CD14-positive monocyte (primary cell): ENCODE measurements at regions not wholly inside any gene's neighbourhood (a gene's known extent, or its start where the extent isn't known, plus 50 kb on each side); places are given as distances from the start of the nearest gene placed in this dataset.

Experiments used
- DNase-seq, 3 donors: peaks; one replicate each; pipeline ENCODE4 v3.0.0-alpha.2; 2011 to 2022
- H2AFZ ChIP-seq: 2 replicates; pipeline ENCODE4 v1.6.0; 2012; ENCODE audit warnings: mild to moderate bottlenecking, low read depth, low read length, inconsistent platforms; ENCODE audit not compliant: insufficient read depth, poor library complexity, severe bottlenecking
- H3K27ac ChIP-seq, 2 donors: 1 replicate in 1 of 2; 2 replicates in 1 of 2; pipeline ENCODE4 v1.5.1; 2012 to 2013; ENCODE audit warnings: low read length in 2 of 2, control low read depth in 1 of 2, inconsistent platforms in 1 of 2, low read depth in 1 of 2, mild to moderate bottlenecking in 1 of 2
- H3K27me3 ChIP-seq, 2 donors: one replicate each; pipeline versions ENCODE4 v1.6.0 to v1.6.1; 2011 to 2013; ENCODE audit warnings: low read length in 2 of 2; ENCODE audit not compliant: control insufficient read depth in 2 of 2, insufficient read depth in 2 of 2
- H3K36me3 ChIP-seq, 2 donors: replicated peaks in 1 of 2; 1 replicate in 1 of 2; 2 replicates in 1 of 2; pipeline versions ENCODE4 v1.5.1 to v1.6.1; 2012 to 2013; ENCODE audit warnings: low read length in 2 of 2, control low read depth in 1 of 2, inconsistent platforms in 1 of 2, mild to moderate bottlenecking in 1 of 2; ENCODE audit not compliant: insufficient read depth in 2 of 2, control insufficient read depth in 1 of 2
- H3K4me1 ChIP-seq, 2 donors: 1 replicate in 1 of 2; 2 replicates in 1 of 2; pipeline versions ENCODE4 v1.5.1 to v1.6.1; 2012 to 2013; ENCODE audit warnings: low read length in 2 of 2, control low read depth in 1 of 2, inconsistent platforms in 1 of 2, mild to moderate bottlenecking in 1 of 2, moderate library complexity in 1 of 2; ENCODE audit not compliant: insufficient read depth in 2 of 2, control insufficient read depth in 1 of 2
- H3K4me2 ChIP-seq: replicated peaks from 2 replicates; pipeline ENCODE3; 2012; ENCODE audit warnings: low read length, moderate library complexity, mild to moderate bottlenecking; ENCODE audit not compliant: poor library complexity, severe bottlenecking; ENCODE audit errors: extremely low read depth
- H3K4me3 ChIP-seq, 3 experiments: fragments of 200-600 bp in 1 of 3; sonication (generic) in 1 of 3; replicated peaks in 1 of 3; 1 replicate in 2 of 3; 2 replicates in 1 of 3; pipeline ENCODE4 v1.5.1; 2011 to 2013; ENCODE audit warnings: low read length in 3 of 3, mild to moderate bottlenecking in 3 of 3, control low read depth in 2 of 3, low read depth in 2 of 3, inconsistent platforms in 1 of 3, moderate library complexity in 1 of 3
- H3K79me2 ChIP-seq: 2 replicates; pipeline ENCODE4 v1.6.0; 2012; ENCODE audit warnings: mild to moderate bottlenecking, control low read depth, inconsistent platforms, low read length, moderate library complexity; ENCODE audit not compliant: insufficient read depth
- H3K9ac ChIP-seq: 2 replicates; pipeline ENCODE4 v1.6.0; 2017; ENCODE audit warnings: low read length, mild to moderate bottlenecking; ENCODE audit not compliant: insufficient read depth, poor library complexity, severe bottlenecking
- H3K9me3 ChIP-seq, 2 donors: replicated peaks in 1 of 2; 1 replicate in 1 of 2; 2 replicates in 1 of 2; pipeline versions ENCODE4 v1.5.1 to v1.6.1; 2012 to 2013; ENCODE audit warnings: low read length in 2 of 2, control low read depth in 1 of 2; ENCODE audit not compliant: control insufficient read depth in 1 of 2, insufficient read depth in 1 of 2
- H4K20me1 ChIP-seq: 2 replicates; pipeline ENCODE4 v1.6.0; 2012; ENCODE audit warnings: mild to moderate bottlenecking, low read length, control low read depth, moderate library complexity; ENCODE audit not compliant: insufficient read depth
- H3K27ac Mint-ChIP-seq, 7 donors: one replicate each; pipeline ENCODE4 v1.8.0; 2020; ENCODE audit warnings: mild to moderate bottlenecking in 7 of 7, mixed read lengths in 7 of 7, moderate library complexity in 6 of 7, inconsistent platforms in 2 of 7
- H3K27me3 Mint-ChIP-seq, 3 donors: one replicate each; pipeline ENCODE4 v1.8.0; 2021 to 2022; ENCODE audit warnings: low read depth in 3 of 3, mild to moderate bottlenecking in 3 of 3, mixed read lengths in 3 of 3, moderate library complexity in 3 of 3, inconsistent platforms in 1 of 3
- H3K36me3 Mint-ChIP-seq, 2 donors: one replicate each; pipeline ENCODE4 v1.8.0; 2020; ENCODE audit warnings: mixed read lengths in 2 of 2, inconsistent platforms in 1 of 2, mild to moderate bottlenecking in 1 of 2
- H3K4me1 Mint-ChIP-seq: one replicate; pipeline ENCODE4 v1.8.0; 2020; ENCODE audit warnings: mild to moderate bottlenecking, mixed read lengths
- H3K4me3 Mint-ChIP-seq, 2 donors: one replicate each; pipeline ENCODE4 v1.8.0; 2020; ENCODE audit warnings: mild to moderate bottlenecking in 2 of 2, mixed read lengths in 2 of 2, moderate library complexity in 1 of 2
- H3K9me3 Mint-ChIP-seq, 7 donors: one replicate each; pipeline ENCODE4 v1.8.0; 2020 to 2022; ENCODE audit warnings: mixed read lengths in 7 of 7, mild to moderate bottlenecking in 6 of 7, moderate library complexity in 6 of 7, inconsistent platforms in 2 of 7
- WGBS: methylation state at CpG from one replicate; pipeline ENCODE4 v1.1.5; 2013; ENCODE audit warnings: missing lambda C conversion rate; ENCODE audit not compliant: insufficient coverage; 5-methylcytosine and 5-hydroxymethylcytosine counted together
- intact Hi-C, 2 donors: fragments of 100-400 bp; cut with micrococcal nuclease; formaldehyde crosslinking; loops; one replicate each; pipeline versions ENCODE4 v1.15.0 to v1.15.1; 2023
- TF ChIP-seq, protein P1 (sequence below): fragments of 200-600 bp; IDR thresholded peaks from one replicate; pipeline ENCODE4 v1.8.0; 2022; ENCODE audit warnings: antibody characterized with exemption, mild to moderate bottlenecking

DNA sequence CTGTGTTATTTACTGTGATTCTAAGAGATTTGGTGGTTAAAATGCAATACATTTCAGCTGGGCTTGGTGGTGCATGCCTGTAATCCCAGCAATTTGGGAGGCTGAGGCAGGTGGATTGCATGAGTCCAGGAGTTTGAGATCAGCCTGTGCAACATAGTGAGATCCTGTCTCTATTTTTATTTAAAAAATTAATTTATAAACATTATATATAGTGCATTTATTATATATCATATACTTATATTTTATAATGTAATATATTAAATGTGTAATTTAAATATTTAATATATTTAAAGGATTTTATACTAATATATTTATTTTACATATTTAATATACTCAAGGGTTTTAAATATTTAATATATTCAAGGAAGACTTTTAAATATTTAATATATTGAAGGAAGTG lies 402.8 kb upstream of the PCDH15 start:
- Histone ChIP-seq H3K4me3 (no peak overlapping the region), H3K27me3 (no peaks in the 10 kb centered on the region), H3K9me3 (peaks cover 5 to 8% of the 10 kb centered on the region in 2 donors), H2AFZ (no peak overlapping the region), H3K79me2 (no peaks in the 10 kb centered on the region), H3K36me3 (no peaks in the 10 kb centered on the region), H4K20me1 (no peaks in the 10 kb centered on the region), H3K27ac (no peak overlapping the region), H3K4me1 (no peaks in the 10 kb centered on the region), H3K4me2 (no peak overlapping the region), H3K9ac (no peak overlapping the region)
- no peaks in the 10 kb centered on the region for H3K36me3 Mint-ChIP-seq
- intact Hi-C loops: no loop called here
- TF ChIP-seq, protein P1, sequence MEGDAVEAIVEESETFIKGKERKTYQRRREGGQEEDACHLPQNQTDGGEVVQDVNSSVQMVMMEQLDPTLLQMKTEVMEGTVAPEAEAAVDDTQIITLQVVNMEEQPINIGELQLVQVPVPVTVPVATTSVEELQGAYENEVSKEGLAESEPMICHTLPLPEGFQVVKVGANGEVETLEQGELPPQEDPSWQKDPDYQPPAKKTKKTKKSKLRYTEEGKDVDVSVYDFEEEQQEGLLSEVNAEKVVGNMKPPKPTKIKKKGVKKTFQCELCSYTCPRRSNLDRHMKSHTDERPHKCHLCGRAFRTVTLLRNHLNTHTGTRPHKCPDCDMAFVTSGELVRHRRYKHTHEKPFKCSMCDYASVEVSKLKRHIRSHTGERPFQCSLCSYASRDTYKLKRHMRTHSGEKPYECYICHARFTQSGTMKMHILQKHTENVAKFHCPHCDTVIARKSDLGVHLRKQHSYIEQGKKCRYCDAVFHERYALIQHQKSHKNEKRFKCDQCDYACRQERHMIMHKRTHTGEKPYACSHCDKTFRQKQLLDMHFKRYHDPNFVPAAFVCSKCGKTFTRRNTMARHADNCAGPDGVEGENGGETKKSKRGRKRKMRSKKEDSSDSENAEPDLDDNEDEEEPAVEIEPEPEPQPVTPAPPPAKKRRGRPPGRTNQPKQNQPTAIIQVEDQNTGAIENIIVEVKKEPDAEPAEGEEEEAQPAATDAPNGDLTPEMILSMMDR: no peak
- peaks cover 0 to 3% (median 0%) of the 10 kb centered on the region in 3 donors for H3K27me3 Mint-ChIP-seq
- H3K9me3 Mint-ChIP-seq: peaks cover 0 to 9% (median 2%) of the 10 kb centered on the region in 7 donors
- no peaks in the 10 kb centered on the region for H3K4me1 Mint-ChIP-seq
- no peak overlapping the region for H3K4me3 Mint-ChIP-seq
- DNase-seq: no peak
- H3K27ac Mint-ChIP-seq: no peak overlapping the region

- Histone ChIP-seq H3K4me2 (no peak overlapping the region), H3K9ac (no peak overlapping the region), H3K27ac (no peak overlapping the region), H3K4me3 (no peak overlapping the region), H2AFZ (no peak overlapping the region), H4K20me1 (no peaks in the 10 kb centered on the region), H3K79me2 (no peaks in the 10 kb centered on the region), H3K36me3 (no peaks in the 10 kb centered on the region), H3K4me1 (no peaks in the 10 kb centered on the region), H3K27me3 (no peaks in the 10 kb centered on the region), H3K9me3 (peaks cover 5 to 8% of the 10 kb centered on the region in 2 donors)
- no peak for DNase-seq
- Mint-ChIP-seq H3K9me3 (peaks cover 0 to 13% (median 4%) of the 10 kb centered on the region in 7 donors), H3K4me1 (no peaks in the 10 kb centered on the region), H3K4me3 (no peak overlapping the region), H3K36me3 (no peaks in the 10 kb centered on the region), H3K27me3 (peaks cover 0 to 7% (median 0%) of the 10 kb centered on the region in 3 donors), H3K27ac (no peak overlapping the region)
- TF ChIP-seq, protein P1: no peak
- WGBS: no CpG with 5 or more reads among the region's 3 CpGs
- intact Hi-C loops: no loop called here
Observed at GRCh38 chr10:55203319-55203718, 402.3 kb upstream of the PCDH15 start.
